Keratinocyte (primary cell): ENCODE measurements at regions not wholly inside any gene's neighbourhood (a gene's known extent, or its start where the extent isn't known, plus 50 kb on each side); places are given as distances from the start of the nearest gene placed in this dataset.

Experiments
- EZH2 ChIP-seq: IDR thresholded peaks from one replicate; pipeline ENCODE4 v1.6.1; 2012; ENCODE audit warnings: inconsistent platforms, mild to moderate bottlenecking, low read length, moderate library complexity
- TF ChIP-seq, protein P1 (sequence below), 3 experiments: IDR thresholded peaks in 1 of 3; conservative IDR thresholded peaks in 1 of 3; optimal IDR thresholded peaks in 1 of 3; 2 replicates in 2 of 3; 3 replicates in 1 of 3; pipeline versions ENCODE3 to v1.5.1; 2011; ENCODE audit warnings: low read length in 3 of 3, mild to moderate bottlenecking in 3 of 3, moderate library complexity in 2 of 3, control low read depth in 1 of 3, inconsistent platforms in 1 of 3; ENCODE audit not compliant: insufficient read depth in 2 of 3; ENCODE audit errors: extremely low read depth in 1 of 3

DNA sequence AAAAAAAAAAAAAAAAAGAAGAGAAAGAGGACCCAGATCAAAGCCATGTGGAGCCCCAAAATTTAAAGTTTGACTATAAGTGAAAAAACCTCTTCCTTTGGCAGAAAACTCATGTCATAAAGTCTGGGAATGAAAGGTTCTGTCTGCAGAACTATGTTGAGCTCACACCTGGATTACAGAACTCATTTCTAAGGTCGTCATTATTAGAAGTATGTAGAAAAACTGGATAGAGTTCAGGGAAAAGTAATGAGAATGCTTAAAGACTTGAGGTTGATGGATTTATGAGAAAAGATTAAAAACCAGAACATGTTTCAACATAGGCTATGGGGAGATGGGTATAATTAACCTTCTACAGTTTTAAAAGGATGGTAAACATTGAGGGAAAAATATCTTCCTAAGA lies 90.7 kb upstream of the COL11A1 start:
- TF ChIP-seq, protein P1, sequence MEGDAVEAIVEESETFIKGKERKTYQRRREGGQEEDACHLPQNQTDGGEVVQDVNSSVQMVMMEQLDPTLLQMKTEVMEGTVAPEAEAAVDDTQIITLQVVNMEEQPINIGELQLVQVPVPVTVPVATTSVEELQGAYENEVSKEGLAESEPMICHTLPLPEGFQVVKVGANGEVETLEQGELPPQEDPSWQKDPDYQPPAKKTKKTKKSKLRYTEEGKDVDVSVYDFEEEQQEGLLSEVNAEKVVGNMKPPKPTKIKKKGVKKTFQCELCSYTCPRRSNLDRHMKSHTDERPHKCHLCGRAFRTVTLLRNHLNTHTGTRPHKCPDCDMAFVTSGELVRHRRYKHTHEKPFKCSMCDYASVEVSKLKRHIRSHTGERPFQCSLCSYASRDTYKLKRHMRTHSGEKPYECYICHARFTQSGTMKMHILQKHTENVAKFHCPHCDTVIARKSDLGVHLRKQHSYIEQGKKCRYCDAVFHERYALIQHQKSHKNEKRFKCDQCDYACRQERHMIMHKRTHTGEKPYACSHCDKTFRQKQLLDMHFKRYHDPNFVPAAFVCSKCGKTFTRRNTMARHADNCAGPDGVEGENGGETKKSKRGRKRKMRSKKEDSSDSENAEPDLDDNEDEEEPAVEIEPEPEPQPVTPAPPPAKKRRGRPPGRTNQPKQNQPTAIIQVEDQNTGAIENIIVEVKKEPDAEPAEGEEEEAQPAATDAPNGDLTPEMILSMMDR (optimal IDR thresholded peaks at IDR 0.05 in 1 of 3, IDR thresholded peaks at IDR 0.05 in 1 of 3, conservative IDR thresholded peaks at IDR 0.05 in 1 of 3; ENCODE audit: extremely low read depth in 1 of 3, insufficient read depth in 2 of 3, low read length in 3 of 3), result no peak
- no peak for TF ChIP-seq EZH2
